Calu3 (cell line): ENCODE measurements at regions not wholly inside any gene's neighbourhood (a gene's known extent, or its start where the extent isn't known, plus 50 kb on each side); places are given as distances from the start of the nearest gene placed in this dataset.

ENCODE experiments used
- BruUV-seq: library from RNA; stranded (reverse); fragments of 400-500 nt; replicated peaks from 2 replicates; lab custom pipeline; 2021; lab: Mats Ljungman, UMichigan
- CTCF ChIA-PET: fragments of 300-600 bp; sonication (Branson Sonifier 250); formaldehyde crosslinking; loops from one replicate; lab custom pipeline; 2022; ENCODE audit warnings: antibody characterized with exemption; lab: Charles Lee
- DNase-seq: peaks from one replicate; pipeline ENCODE4 v3.0.0; 2022
- H3K27ac Mint-ChIP-seq: one replicate; pipeline ENCODE4 v1.8.0; 2022; ENCODE audit warnings: mixed read lengths; ENCODE audit not compliant: unreplicated experiment
- H3K27me3 Mint-ChIP-seq: one replicate; pipeline ENCODE4 v1.8.0; 2022; ENCODE audit warnings: mixed read lengths; ENCODE audit not compliant: unreplicated experiment
- H3K36me3 Mint-ChIP-seq: one replicate; pipeline ENCODE4 v1.8.0; 2022; ENCODE audit warnings: mild to moderate bottlenecking, moderate library complexity, mixed read lengths; ENCODE audit not compliant: insufficient read depth, unreplicated experiment
- H3K4me1 Mint-ChIP-seq: one replicate; pipeline ENCODE4 v1.8.0; 2022; ENCODE audit warnings: mild to moderate bottlenecking, low read depth, mixed read lengths; ENCODE audit not compliant: unreplicated experiment
- H3K4me3 Mint-ChIP-seq: one replicate; pipeline ENCODE4 v1.8.0; 2022; ENCODE audit warnings: mild to moderate bottlenecking, low read depth, moderate library complexity, mixed read lengths; ENCODE audit not compliant: unreplicated experiment
- H3K9me3 Mint-ChIP-seq: one replicate; pipeline ENCODE4 v1.8.0; 2022; ENCODE audit warnings: low read depth, mixed read lengths; ENCODE audit not compliant: unreplicated experiment
- intact Hi-C: fragments of 100-400 bp; cut with micrococcal nuclease; formaldehyde crosslinking; loops from one replicate; pipeline ENCODE4 v1.10.0; 2022; ENCODE audit not compliant: unreplicated experiment
- TF ChIP-seq, protein P1 (sequence below): fragments of 200-600 bp; IDR thresholded peaks from one replicate; pipeline ENCODE4 v1.8.0; 2022; ENCODE audit warnings: antibody characterized with exemption; ENCODE audit not compliant: unreplicated experiment

DNA sequence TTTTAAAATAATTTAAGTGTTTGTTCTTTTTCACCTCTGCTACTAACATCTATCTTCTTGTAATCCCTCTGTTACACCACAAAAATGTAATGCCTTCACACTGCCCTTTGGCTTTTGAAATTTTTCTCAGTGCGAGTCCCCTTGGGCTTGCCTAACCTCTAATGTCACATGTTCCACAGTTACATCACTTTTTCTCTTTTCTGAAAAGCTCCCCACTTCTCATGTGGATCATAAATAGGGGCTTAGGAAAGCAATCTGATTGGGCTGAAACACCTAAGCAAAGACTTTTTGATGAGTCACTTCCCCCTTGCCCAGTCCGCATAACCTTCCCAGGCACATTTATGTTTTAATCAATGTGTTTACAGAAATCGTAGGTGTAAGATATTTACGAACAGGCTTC, 288.2 kb downstream of the IPMK start:
- Mint-ChIP-seq H3K9me3 (peaks cover 9% of the 10 kb centered on the region), H3K4me3 (peak overlapping the region; percentile 46), H3K27ac (peak overlapping the region; percentile 91), H3K4me1 (peaks cover 82% of the 10 kb centered on the region), H3K36me3 (peaks cover 25% of the 10 kb centered on the region), H3K27me3 (no peaks in the 10 kb centered on the region)
- CTCF ChIA-PET, result interaction anchor here (0.6 to 1.4 kb wide), 4 partner anchors 13 to 155 kb away, joined by 3 to 10 read pairs (median 4); no protein-coding TSS in a partner anchor
- intact Hi-C loops, result no loop called here
- BruUV-seq, result no TSS peak
- TF ChIP-seq, protein P1, sequence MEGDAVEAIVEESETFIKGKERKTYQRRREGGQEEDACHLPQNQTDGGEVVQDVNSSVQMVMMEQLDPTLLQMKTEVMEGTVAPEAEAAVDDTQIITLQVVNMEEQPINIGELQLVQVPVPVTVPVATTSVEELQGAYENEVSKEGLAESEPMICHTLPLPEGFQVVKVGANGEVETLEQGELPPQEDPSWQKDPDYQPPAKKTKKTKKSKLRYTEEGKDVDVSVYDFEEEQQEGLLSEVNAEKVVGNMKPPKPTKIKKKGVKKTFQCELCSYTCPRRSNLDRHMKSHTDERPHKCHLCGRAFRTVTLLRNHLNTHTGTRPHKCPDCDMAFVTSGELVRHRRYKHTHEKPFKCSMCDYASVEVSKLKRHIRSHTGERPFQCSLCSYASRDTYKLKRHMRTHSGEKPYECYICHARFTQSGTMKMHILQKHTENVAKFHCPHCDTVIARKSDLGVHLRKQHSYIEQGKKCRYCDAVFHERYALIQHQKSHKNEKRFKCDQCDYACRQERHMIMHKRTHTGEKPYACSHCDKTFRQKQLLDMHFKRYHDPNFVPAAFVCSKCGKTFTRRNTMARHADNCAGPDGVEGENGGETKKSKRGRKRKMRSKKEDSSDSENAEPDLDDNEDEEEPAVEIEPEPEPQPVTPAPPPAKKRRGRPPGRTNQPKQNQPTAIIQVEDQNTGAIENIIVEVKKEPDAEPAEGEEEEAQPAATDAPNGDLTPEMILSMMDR, result no peak
- peak; percentile 39 for DNase-seq

DNA sequence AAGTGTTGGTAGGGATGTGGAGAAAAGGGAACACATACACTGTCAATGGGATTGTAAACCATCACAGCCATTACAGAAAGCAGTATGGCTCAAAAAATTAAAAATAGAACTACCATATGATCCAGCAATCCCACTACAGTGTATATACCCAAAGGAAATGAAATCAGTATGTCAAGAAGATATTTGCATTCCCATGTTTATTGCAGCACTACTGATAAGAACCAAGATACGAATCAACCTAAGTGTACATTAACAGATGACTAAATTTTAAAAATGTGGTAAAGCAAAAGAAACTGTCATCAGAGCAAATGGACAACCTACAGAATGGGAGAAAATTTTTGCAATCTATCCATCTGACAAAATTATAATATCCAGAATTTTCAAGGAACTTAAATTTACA, 290.4 kb downstream of the IPMK start:
- no peaks in the 10 kb centered on the region for H3K27me3 Mint-ChIP-seq
- peak overlapping the region; percentile 33 for H3K27ac Mint-ChIP-seq
- peaks cover 9% of the 10 kb centered on the region for H3K9me3 Mint-ChIP-seq
- BruUV-seq, result no TSS peak
- H3K4me3 Mint-ChIP-seq, result no peak overlapping the region
- DNase-seq, result no peak
- peaks cover 25% of the 10 kb centered on the region for H3K36me3 Mint-ChIP-seq
- TF ChIP-seq, protein P1, result no peak
- H3K4me1 Mint-ChIP-seq, result peaks cover 66% of the 10 kb centered on the region
- intact Hi-C loops, result no loop called here
- CTCF ChIA-PET, result no interaction called here

DNA sequence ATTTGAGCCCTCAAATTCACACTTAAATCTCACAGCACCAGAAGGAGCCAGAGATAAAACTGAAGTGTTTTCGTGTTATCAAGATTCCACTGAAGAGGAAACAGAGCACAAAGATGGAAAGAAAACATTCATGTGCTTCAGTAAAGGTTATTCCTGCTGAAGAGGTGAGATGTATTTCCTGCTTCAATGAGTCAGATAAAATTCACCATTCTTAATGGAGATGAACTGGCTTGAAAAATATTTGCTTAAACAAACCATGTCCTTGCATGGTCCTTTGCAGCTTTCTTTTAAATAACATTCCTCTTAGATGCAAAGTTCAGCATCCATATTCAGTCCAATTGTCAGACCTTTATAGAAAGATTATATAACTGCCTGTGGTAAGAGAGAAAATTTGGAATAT, 294.2 kb downstream of the IPMK start:
- CTCF ChIA-PET, result no interaction called here
- H3K4me1 Mint-ChIP-seq, result peaks cover 59% of the 10 kb centered on the region

DNA sequence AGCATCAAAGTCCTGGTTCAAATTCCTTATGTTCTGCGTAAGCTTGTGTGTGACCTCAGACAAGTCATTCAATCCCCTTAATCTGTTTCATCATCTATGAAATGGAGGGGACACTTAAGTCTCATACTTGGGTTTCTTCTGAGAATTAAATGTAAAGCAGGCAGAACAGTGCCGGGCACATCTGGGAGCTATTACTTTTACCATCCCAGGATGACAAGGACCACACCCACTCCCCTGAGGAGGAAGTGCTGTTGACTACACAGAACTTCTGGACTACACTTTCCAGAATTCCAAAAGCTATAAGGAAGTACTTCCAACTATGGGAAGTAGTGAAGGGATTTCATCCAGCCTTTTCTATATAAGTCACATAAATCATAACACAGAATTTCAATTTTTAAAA, 294.9 kb downstream of the IPMK start:
- H3K4me3 Mint-ChIP-seq, result no peak overlapping the region
- TF ChIP-seq, protein P1, result no peak
- peaks cover 5% of the 10 kb centered on the region for H3K9me3 Mint-ChIP-seq
- H3K27me3 Mint-ChIP-seq, result no peaks in the 10 kb centered on the region
- peaks cover 61% of the 10 kb centered on the region for H3K4me1 Mint-ChIP-seq
- DNase-seq, result no peak
- CTCF ChIA-PET, result interaction anchor here (1.8 kb wide), 1 partner anchor 108 kb away, joined by 6 read pairs; no protein-coding TSS in a partner anchor
- intact Hi-C loops, result no loop called here
- no peaks in the 10 kb centered on the region for H3K36me3 Mint-ChIP-seq
- no TSS peak for BruUV-seq
- H3K27ac Mint-ChIP-seq, result no peak overlapping the region

More for the DNA sequence above, 294.2 kb downstream of the IPMK start:
- intact Hi-C loops, result no loop called here
- Mint-ChIP-seq H3K4me3 (no peak overlapping the region), H3K9me3 (peaks cover 5% of the 10 kb centered on the region), H3K27ac (peak overlapping the region; percentile 63), H3K36me3 (peaks cover under 1% of the 10 kb centered on the region), H3K27me3 (no peaks in the 10 kb centered on the region)
- TF ChIP-seq, protein P1, result no peak
- no TSS peak for BruUV-seq
- DNase-seq, result no peak
